Endothelial cell of umbilical vein (primary cell): ENCODE measurements at regions not wholly inside any gene's neighbourhood (a gene's known extent, or its start where the extent isn't known, plus 50 kb on each side); places are given as distances from the start of the nearest gene placed in this dataset.
"Not testable (repeated sequence)": the region's sequence is repeated elsewhere in the genome, so short reads cannot be mapped to it uniquely, and the experiment has no call there.

ENCODE experiments used
- BruUV-seq: library from RNA; stranded (reverse); fragments of 400-500 nt; replicated peaks from 2 replicates; lab custom pipeline; 2021; lab: Mats Ljungman, UMichigan
- CTCF ChIA-PET: fragments of 300-600, 350-600 bp; sonication (Branson Sonifier 250); formaldehyde crosslinking; loops from one replicate; lab custom pipeline; 2021; ENCODE audit warnings: antibody characterized with exemption, inconsistent platforms; lab: Charles Lee
- POLR2A ChIA-PET: fragments of 300-600, 350-600 bp; sonication (Branson Sonifier 250); formaldehyde crosslinking; loops from one replicate; lab custom pipeline; 2021; ENCODE audit warnings: antibody characterized with exemption, inconsistent platforms; lab: Charles Lee
- DNase-seq: peaks from one replicate; pipeline ENCODE4 v3.0.0-alpha.2; 2011; ENCODE audit warnings: low read depth, low spot score
- FAIRE-seq: peaks from 2 replicates; lab custom pipeline; 2011; peaks lifted over from hg19 to GRCh38; lab: Jason Lieb, UNC
- H2AFZ ChIP-seq: 2 replicates; pipeline ENCODE4 v1.6.0; 2012; ENCODE audit warnings: low read depth, low read length, control low read depth, inconsistent platforms
- H3K27ac ChIP-seq: 2 replicates; pipeline ENCODE4 v1.5.1; 2011; ENCODE audit warnings: low read depth, mild to moderate bottlenecking, control low read depth, low read length, moderate library complexity; ENCODE audit not compliant: insufficient read depth
- H3K27me3 ChIP-seq, 2 experiments: 2 replicates each; pipeline versions ENCODE4 v1.6.0 to v1.6.1; 2011; ENCODE audit warnings: low read length in 2 of 2, mixed read lengths in 1 of 2; ENCODE audit not compliant: control insufficient read depth in 2 of 2, insufficient read depth in 2 of 2
- H3K36me3 ChIP-seq, 2 experiments: 2 replicates in 1 of 2; 3 replicates in 1 of 2; pipeline ENCODE4 v1.5.1; 2011; ENCODE audit warnings: low read length in 2 of 2, mild to moderate bottlenecking in 1 of 2, moderate library complexity in 1 of 2; ENCODE audit not compliant: control insufficient read depth in 2 of 2, insufficient read depth in 2 of 2; ENCODE audit errors: extremely low read depth in 1 of 2
- H3K4me1 ChIP-seq: 3 replicates; pipeline ENCODE4 v1.5.1; 2011; ENCODE audit warnings: mild to moderate bottlenecking, low read length; ENCODE audit not compliant: control insufficient read depth, insufficient read depth; ENCODE audit errors: extremely low read depth
- H3K4me2 ChIP-seq: 2 replicates; pipeline ENCODE4 v1.6.1; 2011; ENCODE audit warnings: low read length, control low read depth, mixed read lengths; ENCODE audit not compliant: insufficient read depth
- H3K4me3 ChIP-seq, 3 experiments: fragments of 200-600 bp in 1 of 3; sonication (generic), shearing (Covaris generic) in 1 of 3; replicated peaks in 1 of 3; 2 replicates each; pipeline ENCODE4 v1.5.1; 2011 to 2016; ENCODE audit warnings: control low read depth in 3 of 3, low read length in 3 of 3, mild to moderate bottlenecking in 2 of 3, inconsistent platforms in 1 of 3, low read depth in 1 of 3, moderate library complexity in 1 of 3; ENCODE audit not compliant: insufficient read depth in 1 of 3
- H3K79me2 ChIP-seq: 2 replicates; pipeline ENCODE4 v1.6.0; 2012; ENCODE audit warnings: low read length, inconsistent platforms; ENCODE audit not compliant: control insufficient read depth, insufficient read depth
- H3K9ac ChIP-seq: replicated peaks from 2 replicates; pipeline ENCODE3; 2011; ENCODE audit warnings: low read length, control low read depth; ENCODE audit not compliant: insufficient read depth; ENCODE audit errors: extremely low read depth
- H3K9me1 ChIP-seq: replicated peaks from 3 replicates; pipeline ENCODE4 v1.6.0; 2011; ENCODE audit warnings: mild to moderate bottlenecking, low read length; ENCODE audit not compliant: control insufficient read depth, insufficient read depth; ENCODE audit errors: extremely low read depth
- H3K9me3 ChIP-seq: replicated peaks from 2 replicates; pipeline ENCODE4 v1.5.1; 2012; ENCODE audit warnings: low read length, inconsistent platforms; ENCODE audit not compliant: control insufficient read depth, insufficient read depth
- H4K20me1 ChIP-seq: replicated peaks from 2 replicates; pipeline ENCODE3; 2011; ENCODE audit warnings: mild to moderate bottlenecking, low read length; ENCODE audit not compliant: control insufficient read depth, insufficient read depth; ENCODE audit errors: extremely low read depth
- EZH2 ChIP-seq: IDR thresholded peaks from 2 replicates; pipeline ENCODE4 v1.6.1; 2012; ENCODE audit warnings: borderline replicate concordance, low read depth, mild to moderate bottlenecking, moderate library complexity, low read length, inconsistent platforms; ENCODE audit not compliant: severe bottlenecking
- FOS ChIP-seq: IDR thresholded peaks from 2 replicates; pipeline ENCODE4 v1.6.1; 2011; ENCODE audit warnings: mild to moderate bottlenecking, low read length, moderate library complexity, borderline replicate concordance; ENCODE audit not compliant: insufficient read depth
- GATA2 ChIP-seq: IDR thresholded peaks from 2 replicates; pipeline ENCODE4 v1.7.0; 2011; ENCODE audit warnings: low read depth, mild to moderate bottlenecking, moderate library complexity, mixed read lengths, low read length; ENCODE audit not compliant: insufficient read length, insufficient read depth
- JUN ChIP-seq: IDR thresholded peaks from 2 replicates; pipeline ENCODE4 v1.6.1; 2011; ENCODE audit warnings: borderline replicate concordance, low read depth; ENCODE audit not compliant: insufficient read length, insufficient read depth
- MYC ChIP-seq: IDR thresholded peaks from one replicate; pipeline ENCODE4 v1.6.1; 2011; ENCODE audit warnings: mild to moderate bottlenecking, low read depth, low read length
- POLR2A ChIP-seq: IDR thresholded peaks from 2 replicates; pipeline ENCODE4 v1.6.1; 2012; ENCODE audit warnings: low read depth, mild to moderate bottlenecking, control low read depth, low read length
- POLR2AphosphoS5 ChIP-seq: IDR thresholded peaks from 2 replicates; pipeline ENCODE4 v1.6.1; 2012; ENCODE audit warnings: low read depth, mild to moderate bottlenecking, control low read depth, low read length, moderate library complexity; ENCODE audit not compliant: insufficient read depth
- dilution Hi-C: fragments of 300-500 bp; cut with MboI; formaldehyde crosslinking; loops from one replicate; pipeline ENCODE4 v1.15.0; 2019; ENCODE audit warnings: low sequenced_read_pairs; ENCODE audit not compliant: extremely low pct_ligation_motif_present
- intact Hi-C: fragments of 100-400 bp; cut with micrococcal nuclease; formaldehyde crosslinking; loops from one replicate; pipeline ENCODE4 v1.10.0; 2022
- TF ChIP-seq, protein P1 (sequence below): IDR thresholded peaks from 2 replicates; pipeline ENCODE4 v1.6.1; 2011; ENCODE audit not compliant: insufficient read depth, insufficient read length
- TF ChIP-seq, protein P2 (sequence below), 2 donors: IDR thresholded peaks; 1 replicate in 1 of 2; 2 replicates in 1 of 2; pipeline ENCODE4 v1.5.1; 2011; ENCODE audit warnings: low read length in 2 of 2, mild to moderate bottlenecking in 2 of 2, moderate library complexity in 2 of 2, control low read depth in 1 of 2, inconsistent platforms in 1 of 2, low read depth in 1 of 2; ENCODE audit not compliant: insufficient read depth in 1 of 2; ENCODE audit errors: extremely low read depth in 1 of 2

DNA sequence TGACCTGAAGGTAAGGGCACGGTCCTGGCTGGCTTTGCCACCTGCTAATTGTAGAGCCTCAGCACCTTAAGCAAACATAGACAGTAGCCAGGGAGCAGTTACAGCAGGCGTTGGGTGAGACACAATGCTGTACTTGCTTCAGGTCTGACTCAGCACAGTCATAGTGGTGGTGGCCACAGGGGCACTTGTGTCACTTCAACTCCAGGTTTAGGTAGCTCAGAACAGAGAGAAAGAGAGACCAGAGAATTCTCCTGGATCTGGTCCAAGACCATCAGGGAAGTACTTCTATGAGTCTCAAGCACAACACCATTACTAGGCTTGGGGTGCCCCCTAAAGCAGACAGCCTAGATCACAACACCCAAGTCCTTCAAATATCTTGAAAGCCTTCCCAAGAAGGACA is 204.4 kb downstream of the OTOL1 start:
- no peak for FAIRE-seq
- POLR2A ChIA-PET = interaction anchor here (0.7 kb wide), 1 partner anchor 595 kb away, joined by 6 read pairs; no protein-coding TSS in a partner anchor

DNA sequence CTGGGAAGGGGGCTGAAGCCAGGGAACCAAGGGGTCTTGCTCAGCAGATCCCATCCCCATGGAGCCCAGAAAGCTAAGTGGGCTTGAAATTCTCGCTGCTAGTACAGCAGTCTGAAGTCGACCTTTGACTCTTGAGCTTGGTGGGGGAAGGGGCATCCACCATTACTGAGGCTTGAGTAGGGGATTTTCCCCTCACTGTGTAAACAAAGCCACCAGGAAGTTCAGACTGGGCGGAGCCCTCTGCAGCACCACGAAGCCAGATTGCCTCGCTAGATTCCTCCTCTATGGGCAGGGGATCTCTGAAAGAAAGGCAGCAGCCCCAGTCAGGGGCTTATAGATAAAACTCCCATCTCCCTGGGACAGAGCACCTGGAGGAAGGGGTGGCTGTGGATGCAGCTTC is 210.6 kb downstream of the OTOL1 start:
- FAIRE-seq, H3K4me2 ChIP-seq, CTCF ChIA-PET, H3K36me3 ChIP-seq, H3K4me3 ChIP-seq, dilution Hi-C loops, BruUV-seq, H3K4me1 ChIP-seq, H3K9ac ChIP-seq, POLR2A ChIA-PET, H3K27ac ChIP-seq, intact Hi-C loops, H3K9me3 ChIP-seq, H3K27me3 ChIP-seq, DNase-seq, H2AFZ ChIP-seq, H4K20me1 ChIP-seq, H3K9me1 ChIP-seq, H3K79me2 ChIP-seq: not testable (repeated sequence)

More for the DNA sequence above, 204.4 kb downstream of the OTOL1 start:
- BruUV-seq = no TSS peak
- Histone ChIP-seq H3K27ac (no peak overlapping the region), H2AFZ (no peak overlapping the region), H3K9me3 (no peaks in the 10 kb centered on the region), H3K9ac (no peak overlapping the region), H3K36me3 (no peaks in the 10 kb centered on the region), H3K79me2 (no peaks in the 10 kb centered on the region), H3K9me1 (no peaks in the 10 kb centered on the region), H3K27me3 (no peaks in the 10 kb centered on the region), H3K4me1 (no peaks in the 10 kb centered on the region), H3K4me3 (no peak overlapping the region), H3K4me2 (no peak overlapping the region), H4K20me1 (no peaks in the 10 kb centered on the region)
- CTCF ChIA-PET = interaction anchor here (0.6 kb wide), 1 partner anchor 36 kb away, joined by 3 read pairs; no protein-coding TSS in a partner anchor
- intact Hi-C loops (no loop called here), dilution Hi-C loops (no loop called here)
- DNase-seq = no peak
- TF ChIP-seq FOS (no peak), POLR2A (no peak), JUN (no peak), EZH2 (no peak), POLR2AphosphoS5 (no peak), GATA2 (no peak), MYC (no peak)
- TF ChIP-seq, protein P1, sequence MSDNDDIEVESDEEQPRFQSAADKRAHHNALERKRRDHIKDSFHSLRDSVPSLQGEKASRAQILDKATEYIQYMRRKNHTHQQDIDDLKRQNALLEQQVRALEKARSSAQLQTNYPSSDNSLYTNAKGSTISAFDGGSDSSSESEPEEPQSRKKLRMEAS = no peak
- TF ChIP-seq, protein P2, sequence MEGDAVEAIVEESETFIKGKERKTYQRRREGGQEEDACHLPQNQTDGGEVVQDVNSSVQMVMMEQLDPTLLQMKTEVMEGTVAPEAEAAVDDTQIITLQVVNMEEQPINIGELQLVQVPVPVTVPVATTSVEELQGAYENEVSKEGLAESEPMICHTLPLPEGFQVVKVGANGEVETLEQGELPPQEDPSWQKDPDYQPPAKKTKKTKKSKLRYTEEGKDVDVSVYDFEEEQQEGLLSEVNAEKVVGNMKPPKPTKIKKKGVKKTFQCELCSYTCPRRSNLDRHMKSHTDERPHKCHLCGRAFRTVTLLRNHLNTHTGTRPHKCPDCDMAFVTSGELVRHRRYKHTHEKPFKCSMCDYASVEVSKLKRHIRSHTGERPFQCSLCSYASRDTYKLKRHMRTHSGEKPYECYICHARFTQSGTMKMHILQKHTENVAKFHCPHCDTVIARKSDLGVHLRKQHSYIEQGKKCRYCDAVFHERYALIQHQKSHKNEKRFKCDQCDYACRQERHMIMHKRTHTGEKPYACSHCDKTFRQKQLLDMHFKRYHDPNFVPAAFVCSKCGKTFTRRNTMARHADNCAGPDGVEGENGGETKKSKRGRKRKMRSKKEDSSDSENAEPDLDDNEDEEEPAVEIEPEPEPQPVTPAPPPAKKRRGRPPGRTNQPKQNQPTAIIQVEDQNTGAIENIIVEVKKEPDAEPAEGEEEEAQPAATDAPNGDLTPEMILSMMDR (IDR thresholded peaks at IDR 0.05; ENCODE audit: extremely low read depth in 1 of 2, insufficient read depth in 1 of 2, low read depth in 1 of 2, low read length in 2 of 2) = no peak
